HG02981 (cell line): ENCODE measurements at regions not wholly inside any gene's neighbourhood (a gene's known extent, or its start where the extent isn't known, plus 50 kb on each side); places are given as distances from the start of the nearest gene placed in this dataset.
"Not testable (repeated sequence)": the region's sequence is repeated elsewhere in the genome, so short reads cannot be mapped to it uniquely, and the experiment has no call there.

ENCODE experiments used
- ATAC-seq: cut with Tn5 transposase; IDR thresholded peaks from one replicate; pipeline ENCODE4 v1.9.1; 2021; ENCODE audit warnings: mild to moderate bottlenecking, moderate library complexity; ENCODE audit not compliant: unreplicated experiment

DNA sequence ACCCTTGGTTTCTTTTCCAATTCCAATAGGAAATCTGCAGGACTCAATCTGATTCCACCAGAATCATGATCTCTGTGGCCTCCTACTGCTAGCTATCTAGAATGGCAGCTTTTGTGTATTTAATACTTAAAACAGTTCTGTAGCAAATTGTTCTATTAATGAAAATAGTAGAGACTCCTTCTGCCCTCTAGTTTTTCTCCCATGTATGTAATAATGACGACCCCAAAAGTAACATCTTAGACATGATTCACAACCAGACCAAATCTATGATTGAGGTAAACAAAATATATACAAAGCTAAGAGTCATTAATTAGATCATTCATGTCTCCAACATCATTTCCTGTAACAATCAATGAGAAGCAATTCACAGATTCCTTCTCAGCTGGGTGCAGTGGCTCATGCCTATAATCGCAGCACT, 259.1 kb upstream of the MKLN1 start:
- no peak for ATAC-seq

DNA sequence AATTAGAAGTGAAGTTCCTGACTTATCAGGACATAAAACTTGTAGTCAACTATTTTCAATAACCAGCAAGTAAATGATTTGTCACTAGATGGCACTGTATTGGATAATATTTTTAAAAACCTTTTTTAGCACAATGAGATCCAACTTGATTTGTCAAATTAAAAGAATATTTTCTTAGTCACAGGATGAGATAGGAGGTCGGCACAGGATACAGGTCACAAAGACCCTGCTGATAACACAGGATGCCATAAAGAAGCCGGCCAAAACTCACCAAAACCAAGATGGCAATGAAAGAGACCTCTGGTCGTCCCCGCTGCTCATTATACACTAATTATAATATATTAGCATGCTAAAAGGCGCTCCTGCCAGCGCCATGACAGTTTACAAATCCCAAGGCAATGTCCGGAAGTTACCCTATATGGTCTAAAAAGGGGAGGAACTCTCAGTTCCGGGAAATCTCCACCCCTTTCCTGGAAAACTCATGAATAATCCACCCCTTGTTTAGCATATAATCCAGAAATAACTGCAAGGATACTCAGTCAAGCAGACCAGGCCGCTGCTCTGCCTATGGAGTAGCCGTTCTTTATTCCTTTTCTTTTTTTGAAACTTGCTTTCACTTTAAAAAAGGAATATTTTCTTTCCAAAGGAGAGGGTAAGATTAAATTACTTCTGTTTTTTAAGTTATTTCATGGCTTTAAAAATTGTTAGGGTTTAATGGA, 255.7 kb upstream of the MKLN1 start:
- ATAC-seq, result no peak

DNA sequence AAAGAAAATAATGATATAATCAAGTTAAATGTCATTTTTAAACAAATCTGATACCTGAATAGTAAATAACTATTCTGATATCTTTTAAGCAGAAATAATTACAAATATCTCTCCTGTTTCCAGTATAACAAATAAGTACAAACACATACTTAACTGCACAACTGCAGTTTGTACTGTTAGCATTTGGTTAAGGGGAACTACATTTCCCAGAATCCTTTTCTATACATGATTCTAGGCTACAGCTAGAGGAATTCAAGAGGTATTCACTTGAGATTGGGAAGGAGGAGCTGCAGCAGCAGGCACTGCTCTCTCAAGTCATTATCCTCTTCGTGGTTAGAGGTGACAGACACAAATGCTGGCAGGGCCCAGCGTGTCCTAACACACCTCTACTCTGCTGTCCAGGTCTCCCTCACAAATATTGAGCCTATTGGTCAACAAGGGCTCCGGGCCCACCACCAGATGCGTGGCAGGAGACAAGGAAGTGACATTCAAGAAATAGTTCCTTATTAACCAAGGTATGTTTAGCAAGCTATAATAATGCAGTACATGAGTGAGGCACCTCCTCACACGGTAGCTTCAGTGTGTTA, 255.1 kb upstream of the MKLN1 start:
- ATAC-seq, result no peak

DNA sequence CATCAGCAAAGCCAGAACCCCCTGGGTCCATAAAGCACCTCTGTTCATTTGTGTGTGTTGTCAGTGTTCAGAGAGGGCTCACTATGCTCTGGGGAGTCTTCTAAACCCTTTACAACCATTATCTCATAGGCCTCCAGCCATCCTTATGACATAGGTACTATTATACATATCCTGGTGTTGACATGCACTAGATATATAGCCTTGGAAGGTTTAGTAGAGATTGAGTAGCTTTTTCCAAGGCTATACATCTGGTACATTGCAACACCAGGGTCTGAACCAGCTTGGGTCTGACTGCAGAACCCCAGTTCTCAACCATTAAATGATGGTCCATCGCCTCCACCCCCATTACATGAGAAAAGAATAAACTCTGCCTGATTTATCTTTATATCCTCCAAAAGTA, 253.6 kb upstream of the MKLN1 start:
- ATAC-seq, result no peak

DNA sequence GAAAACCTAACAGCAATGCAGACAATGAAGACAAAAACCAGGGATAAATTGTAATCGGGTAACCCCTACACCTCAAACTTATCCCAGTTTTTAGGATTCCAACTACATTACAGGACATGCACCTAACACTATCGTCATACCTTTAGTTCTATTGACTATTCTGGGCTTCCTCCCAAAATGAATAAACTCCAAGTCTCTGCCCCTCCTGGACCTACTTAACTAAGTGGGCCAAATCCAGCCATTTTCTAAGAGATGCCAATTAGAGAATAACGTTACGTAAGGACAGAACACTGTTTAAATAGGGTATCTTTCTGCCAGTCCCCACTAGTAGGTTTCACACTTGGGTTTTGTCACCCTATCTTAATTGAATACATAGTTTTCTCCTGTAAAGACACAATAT, 253.1 kb upstream of the MKLN1 start:
- ATAC-seq, result no peak

DNA sequence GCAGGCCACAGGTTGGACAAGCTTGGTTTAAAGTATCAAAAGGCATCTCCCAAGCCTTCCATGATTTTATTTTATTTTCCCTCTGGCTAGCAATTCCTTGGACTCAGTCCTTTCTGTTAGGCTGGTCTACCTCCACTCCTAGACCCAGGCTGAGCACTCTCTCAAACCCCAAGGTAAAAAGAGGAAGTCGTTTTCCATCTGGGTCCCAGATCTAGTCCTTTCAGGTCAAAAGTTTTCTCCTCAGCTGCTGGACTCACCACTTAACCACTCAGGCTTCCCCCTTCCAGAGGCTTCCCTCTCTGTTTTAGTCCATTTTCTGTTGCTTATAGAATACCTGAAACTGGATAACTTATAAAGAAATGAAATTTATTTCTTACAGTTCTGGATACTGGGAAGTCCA, 252.3 kb upstream of the MKLN1 start:
- ATAC-seq, result no peak

DNA sequence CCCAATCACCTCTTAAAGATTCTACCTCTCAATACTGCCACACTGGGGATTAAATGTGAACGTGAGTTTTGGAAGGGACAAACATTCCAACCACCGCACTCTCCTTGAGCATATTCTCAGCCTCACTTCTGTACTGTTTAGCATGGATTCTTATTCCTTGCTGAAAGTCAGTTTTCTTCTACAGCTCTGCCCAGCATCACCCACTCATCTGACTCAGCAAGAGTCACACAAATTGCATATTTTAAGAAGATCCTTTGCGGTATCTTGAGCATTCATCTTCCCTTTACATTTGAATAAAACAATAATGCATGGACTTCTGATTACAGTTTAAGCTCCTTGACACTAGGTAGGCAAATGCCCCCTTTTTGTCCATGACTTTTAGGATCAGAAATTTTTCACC, 251.6 kb upstream of the MKLN1 start:
- ATAC-seq, result no peak

DNA sequence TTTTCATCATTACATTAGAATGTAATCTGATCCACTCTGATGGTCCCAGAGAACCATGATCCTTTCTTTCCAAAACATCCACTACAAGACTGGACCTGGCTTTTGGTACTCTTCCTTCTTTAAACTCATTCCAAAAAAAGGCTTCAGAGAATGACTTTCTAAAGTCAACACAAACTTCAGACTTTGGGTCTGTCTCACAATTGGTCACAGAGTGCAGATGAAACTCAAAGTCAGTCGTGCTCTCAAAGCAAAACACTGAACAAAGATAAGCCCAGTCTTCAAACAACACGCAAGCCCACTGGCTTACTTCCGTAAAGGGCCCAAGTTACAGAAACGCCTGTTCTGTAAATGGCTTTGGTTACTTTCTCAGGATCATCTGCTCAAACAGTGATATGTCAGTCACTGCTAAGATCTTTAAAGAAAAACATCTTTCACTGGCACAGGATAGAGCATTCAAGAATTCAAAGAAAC, 250.9 kb upstream of the MKLN1 start:
- ATAC-seq, result no peak

DNA sequence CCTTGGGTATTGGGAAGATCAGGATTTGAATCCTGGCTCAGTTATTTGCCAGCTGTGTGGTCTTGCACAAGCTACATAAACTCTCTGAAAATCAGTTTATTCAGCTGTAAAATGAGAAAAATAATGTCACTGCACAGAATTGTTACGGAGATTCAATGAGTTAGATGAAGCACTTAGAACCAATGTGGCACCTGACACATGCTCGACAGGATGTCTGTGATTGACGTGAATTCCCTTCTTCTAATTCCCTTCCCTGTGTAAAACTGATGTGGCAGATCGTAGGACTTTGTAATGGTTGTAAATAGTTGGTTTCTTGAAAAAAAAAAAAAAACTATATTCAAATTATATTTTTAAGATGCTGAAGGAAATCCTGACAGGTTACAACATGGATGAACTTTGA, 249.9 kb upstream of the MKLN1 start:
- ATAC-seq, result no peak

DNA sequence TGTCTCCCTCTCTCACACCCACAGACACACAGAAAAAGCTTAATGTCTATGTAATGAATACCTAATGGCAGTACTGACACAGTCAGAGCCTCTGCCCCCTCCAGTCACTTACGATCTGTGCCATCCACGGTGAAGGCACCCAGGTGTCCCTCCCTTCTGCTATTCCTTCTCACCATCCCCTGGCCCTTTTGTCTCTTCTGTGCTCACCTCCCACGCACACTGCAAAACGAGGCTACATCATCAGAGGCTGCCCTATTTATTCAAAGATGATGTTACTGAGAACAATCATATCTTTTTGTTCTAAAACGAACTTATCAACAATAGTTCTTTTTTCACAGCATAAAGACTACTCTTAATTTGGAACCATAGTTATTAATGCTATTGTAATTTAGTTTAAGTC, 246.9 kb upstream of the MKLN1 start:
- no peak for ATAC-seq

DNA sequence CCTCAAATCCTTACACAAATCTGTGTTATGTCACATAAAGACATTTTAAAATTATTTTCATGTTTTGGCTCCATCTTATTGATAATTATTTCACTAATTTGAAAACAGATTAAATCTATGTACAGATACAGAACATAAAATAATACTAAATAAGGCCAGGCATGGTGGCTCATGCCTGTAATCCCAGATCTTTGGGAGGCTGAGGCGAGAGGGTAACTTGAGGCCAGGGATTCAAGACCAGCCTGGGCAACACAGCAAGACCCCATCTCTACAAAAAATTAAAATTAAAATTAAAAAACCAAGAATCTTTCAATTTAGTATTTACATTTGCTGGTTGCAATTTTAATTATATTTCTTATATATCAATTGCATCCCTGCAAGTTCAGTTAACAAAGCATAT, 246.4 kb upstream of the MKLN1 start:
- no peak for ATAC-seq

DNA sequence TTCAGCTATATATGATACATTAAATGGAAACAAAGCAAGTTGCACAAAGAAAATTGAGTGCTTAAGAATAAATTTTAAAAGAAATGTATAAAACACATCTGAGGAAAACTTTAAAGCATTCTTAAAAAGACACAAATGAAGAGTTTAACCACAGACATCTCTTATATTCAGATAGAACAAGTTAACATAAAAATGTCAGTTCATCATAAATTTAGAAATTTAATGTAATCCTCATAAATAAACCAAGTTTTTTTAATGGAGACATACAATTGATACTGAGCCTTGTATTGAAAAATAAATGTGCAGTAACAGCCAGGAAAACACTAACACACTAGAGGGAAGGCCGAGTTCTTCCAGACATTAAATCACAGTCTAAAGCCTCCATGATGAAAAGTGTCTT, 243.9 kb upstream of the MKLN1 start:
- ATAC-seq, result no peak

DNA sequence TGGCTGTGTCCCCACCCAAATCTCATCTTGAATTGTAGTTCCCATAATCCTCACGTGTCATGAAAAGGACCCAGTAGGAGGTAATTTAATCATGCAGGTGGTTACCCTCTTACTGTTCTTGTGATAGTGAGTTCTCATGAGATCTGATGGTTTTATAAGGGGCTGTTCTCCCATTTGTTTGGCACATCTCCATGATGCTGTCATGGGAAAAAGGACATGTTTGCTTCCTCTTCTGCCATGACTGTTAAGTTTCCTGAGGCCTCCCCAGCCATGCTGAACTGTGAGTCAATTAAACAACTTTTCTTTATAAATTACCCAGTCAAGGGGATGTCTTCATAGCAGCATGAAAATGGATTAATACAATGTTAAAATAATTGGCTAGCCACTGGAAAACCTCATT, 243.3 kb upstream of the MKLN1 start:
- ATAC-seq, result not testable (repeated sequence)

DNA sequence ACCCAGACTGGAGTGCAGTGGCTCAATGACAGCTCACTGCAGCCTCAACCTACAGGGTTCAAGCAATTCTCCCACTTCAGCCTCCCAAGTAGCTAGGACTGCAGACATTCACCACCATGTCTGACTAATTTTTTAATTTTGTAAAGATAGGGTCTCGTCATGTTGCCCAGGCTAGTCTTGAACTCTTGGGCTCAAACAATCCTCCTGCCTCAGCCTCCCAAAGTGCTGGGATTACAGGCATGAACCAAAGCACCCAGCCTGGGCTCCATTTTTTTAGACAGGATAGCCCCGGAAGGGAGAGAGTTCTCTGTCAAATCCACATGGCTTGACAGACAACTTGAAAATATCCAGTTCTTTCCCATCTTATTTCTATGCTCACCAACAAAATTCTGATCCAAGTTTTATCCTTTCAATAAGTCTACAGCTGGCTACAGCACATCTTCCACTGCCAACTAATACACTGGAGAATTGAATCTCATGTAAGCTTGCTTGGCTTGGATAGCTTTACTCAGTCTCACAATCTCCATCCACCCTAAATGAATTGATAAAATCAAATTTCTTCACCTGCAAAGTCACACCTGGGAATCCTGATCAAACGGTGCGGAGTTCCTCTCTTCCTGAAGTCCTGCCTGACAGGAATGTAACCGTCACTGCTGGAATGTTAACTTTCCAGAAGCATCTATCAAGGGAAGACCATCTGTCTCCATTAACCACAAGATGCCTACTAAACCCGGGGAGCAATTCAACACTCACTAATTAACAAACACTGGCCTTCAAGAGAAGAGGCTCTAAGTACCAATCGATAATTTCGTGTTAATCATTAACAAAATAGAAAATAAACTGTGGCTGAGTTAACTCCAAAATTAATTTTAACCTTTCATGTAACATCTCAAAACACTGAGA, 239.7 kb upstream of the MKLN1 start:
- no peak for ATAC-seq

DNA sequence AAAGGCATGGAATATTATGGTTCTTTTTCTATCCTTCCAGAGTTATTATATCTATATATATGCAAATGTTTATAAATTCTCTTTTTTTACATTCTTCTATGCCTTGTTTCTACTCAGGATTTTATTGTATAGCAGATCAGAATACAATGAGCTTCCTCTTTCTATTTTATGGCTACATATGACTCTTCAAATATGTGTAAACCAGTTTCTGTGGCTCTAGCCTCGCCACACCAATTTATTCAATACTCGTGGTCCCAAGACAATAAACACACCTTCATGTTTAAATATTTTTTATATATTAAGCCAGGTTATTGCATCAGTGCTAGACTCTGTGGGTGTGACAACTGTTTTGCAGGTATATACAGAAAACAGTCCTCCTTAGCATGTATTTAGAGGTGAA, 237.5 kb upstream of the MKLN1 start:
- no peak for ATAC-seq

DNA sequence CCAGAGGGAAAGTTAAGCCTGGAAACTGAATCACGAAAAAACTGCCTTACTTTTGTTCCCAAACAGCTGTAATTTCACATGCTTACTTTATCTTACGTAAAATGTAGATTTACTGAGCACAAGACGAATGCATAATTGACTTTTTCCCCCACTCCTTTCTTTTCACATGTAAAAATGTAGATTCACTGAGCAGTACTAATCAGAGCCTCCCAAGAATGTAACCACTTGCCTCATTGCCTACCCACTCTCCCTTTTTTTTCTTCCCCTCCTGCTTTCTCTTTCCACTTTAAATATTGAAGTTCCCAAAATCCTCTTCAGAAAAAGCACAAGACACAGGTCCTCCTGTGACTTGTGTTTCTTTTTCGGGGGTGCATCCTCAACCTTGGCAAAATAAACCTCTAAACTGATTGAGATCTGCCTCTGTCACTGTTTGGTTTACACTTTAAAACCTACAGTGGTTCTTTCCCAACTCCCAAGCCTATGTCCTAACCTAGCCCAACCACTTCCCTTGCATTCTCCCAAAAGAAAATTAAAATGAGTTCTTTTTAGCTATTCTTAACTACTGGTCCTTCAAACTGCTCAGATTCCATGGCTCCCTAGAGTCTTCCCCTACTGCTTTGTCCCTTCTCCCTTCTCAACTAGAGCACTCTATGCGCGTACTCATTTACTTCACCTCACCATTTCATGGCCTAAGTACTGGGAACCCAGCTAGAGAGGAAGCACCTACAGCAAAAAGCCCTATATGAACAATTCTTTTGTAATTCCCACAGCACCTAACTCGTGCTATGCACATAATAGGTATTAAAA, 236.6 kb upstream of the MKLN1 start:
- ATAC-seq, result no peak

DNA sequence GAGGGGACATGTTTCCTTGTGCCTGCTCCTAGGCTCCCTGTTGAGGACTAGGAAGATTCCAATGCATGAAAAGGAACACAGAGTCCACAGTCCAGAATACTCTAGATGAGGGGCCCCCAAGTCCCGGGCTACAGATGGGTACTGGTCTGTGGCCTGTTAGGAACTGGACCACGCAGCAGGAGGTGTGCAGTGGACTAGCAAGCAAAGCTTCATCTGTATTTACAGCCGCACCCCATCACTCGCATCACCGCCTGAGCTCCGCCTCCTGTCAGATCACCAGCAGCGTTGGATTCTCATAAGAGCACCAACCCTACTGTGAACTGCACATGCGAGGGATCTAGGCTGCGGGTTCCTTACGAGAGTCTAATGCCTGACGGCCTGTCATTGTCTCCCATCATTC, 233.0 kb upstream of the MKLN1 start:
- no peak for ATAC-seq

DNA sequence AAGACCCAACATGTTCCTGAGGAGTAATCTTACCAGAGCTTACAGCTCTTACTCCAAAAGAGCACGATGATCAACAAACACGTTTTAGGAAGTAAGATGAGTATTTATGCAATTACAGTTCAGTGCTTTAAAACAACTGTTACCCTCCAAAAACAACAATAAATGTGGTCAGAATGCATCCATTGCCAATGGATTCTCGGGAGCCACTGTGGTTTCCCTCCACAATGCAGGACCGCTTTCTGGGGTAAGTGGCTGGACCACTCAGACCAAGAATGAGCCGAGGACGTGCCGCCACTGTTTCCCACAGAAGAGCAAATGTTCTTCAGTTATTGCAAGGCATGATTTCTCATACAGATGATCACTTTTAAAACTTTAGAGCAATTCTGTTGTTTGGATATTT, 232.3 kb upstream of the MKLN1 start:
- no peak for ATAC-seq

DNA sequence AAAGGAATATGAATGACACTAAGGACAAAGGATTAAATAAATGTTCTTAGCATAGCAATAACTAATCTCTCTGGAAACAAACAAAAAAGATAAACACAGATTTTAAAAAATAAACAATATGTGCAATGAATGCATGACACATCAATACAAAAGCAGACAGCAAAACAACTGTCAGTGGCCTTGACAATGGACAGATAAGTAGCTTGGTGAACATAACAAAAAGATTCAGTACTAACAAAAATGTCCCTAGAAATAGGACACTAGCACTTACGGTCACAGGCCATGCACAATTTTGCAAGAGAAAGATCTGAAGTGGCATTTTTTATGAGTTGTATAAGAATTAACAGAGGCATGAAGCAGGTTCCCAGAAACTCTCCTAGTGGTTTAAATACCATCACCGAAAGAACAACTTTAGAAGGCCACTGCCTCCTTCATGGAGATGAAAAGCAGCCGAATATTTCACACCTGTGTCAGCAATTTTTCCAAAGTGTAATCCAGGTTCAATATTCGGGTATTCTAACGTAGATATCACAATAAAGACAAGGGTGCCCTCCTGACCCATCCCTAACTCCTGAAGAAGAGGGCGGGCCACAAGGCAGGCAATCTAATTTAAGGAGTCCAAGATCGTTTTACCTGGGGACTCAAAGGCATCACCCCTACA, 231.3 kb upstream of the MKLN1 start:
- no peak for ATAC-seq

DNA sequence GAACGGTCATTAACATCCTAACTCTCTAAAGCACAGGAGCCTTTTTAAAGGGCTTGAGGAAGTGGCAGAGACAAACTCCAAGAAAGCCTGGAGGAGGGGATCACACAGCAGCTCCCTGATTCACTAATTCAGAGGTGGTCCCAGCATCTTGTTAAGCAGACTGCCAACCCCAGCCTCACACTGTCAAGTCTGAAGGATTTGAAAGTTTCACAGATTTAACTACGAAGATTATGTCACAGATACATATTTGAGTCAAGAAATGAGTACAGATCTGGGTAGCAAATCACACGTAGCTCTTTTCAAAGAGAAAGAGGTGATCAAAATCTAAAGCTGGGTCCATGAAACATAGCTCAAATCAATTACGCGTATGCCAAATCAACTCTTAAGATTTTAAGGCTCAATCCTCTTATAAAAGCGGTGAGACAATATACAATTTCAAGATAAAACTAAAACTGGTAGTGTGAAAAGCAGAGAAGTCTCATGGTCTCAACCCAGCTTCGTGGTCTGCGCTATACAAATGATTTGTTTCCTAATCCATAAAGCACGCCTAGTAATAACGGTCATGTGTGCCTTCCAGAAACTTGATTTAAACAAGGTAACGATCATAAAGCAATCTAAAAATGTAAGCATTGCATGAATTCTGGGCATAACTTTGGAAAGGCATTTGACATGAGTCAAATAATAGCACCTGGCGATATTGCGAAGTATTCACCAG, 229.9 kb upstream of the MKLN1 start:
- no peak for ATAC-seq
